Parathyroid adenoma (tissue), 2 donors: ENCODE measurements at regions not wholly inside any gene's neighbourhood (a gene's known extent, or its start where the extent isn't known, plus 50 kb on each side); places are given as distances from the start of the nearest gene placed in this dataset.

Source experiments
- H2AFZ ChIP-seq: fragments of 300-600 bp; sonication (generic); one replicate; pipeline ENCODE4 v1.7.0; 2017; ENCODE audit warnings: antibody characterized with exemption, mild to moderate bottlenecking
- H3K27ac ChIP-seq: fragments of 300-600 bp; sonication (generic); one replicate; pipeline ENCODE4 v1.7.0; 2017
- H3K27me3 ChIP-seq: fragments of 300-600 bp; sonication (generic); one replicate; pipeline ENCODE4 v1.7.0; 2017; ENCODE audit warnings: low read length; ENCODE audit not compliant: control insufficient read depth, insufficient read depth
- H3K36me3 ChIP-seq: fragments of 300-600 bp; sonication (generic); one replicate; pipeline ENCODE4 v1.7.0; 2017; ENCODE audit warnings: low read length; ENCODE audit not compliant: control insufficient read depth, insufficient read depth
- H3K4me1 ChIP-seq: fragments of 300-600 bp; sonication (generic); one replicate; pipeline ENCODE4 v1.7.0; 2017; ENCODE audit warnings: control low read depth
- H3K4me2 ChIP-seq: fragments of 300-600 bp; sonication (generic); one replicate; pipeline ENCODE4 v1.7.0; 2017; ENCODE audit warnings: low read length
- H3K4me3 ChIP-seq: fragments of 300-600 bp; sonication (generic); one replicate; pipeline ENCODE4 v1.7.0; 2017; ENCODE audit warnings: low read depth, low read length
- H3K79me2 ChIP-seq: fragments of 300-600 bp; sonication (generic); one replicate; pipeline ENCODE4 v1.7.0; 2017; ENCODE audit warnings: control low read depth
- H3K9ac ChIP-seq: fragments of 300-600 bp; sonication (generic); one replicate; pipeline ENCODE4 v1.7.0; 2017; ENCODE audit warnings: mild to moderate bottlenecking
- H3K9me3 ChIP-seq: fragments of 300-600 bp; sonication (generic); one replicate; pipeline ENCODE4 v1.7.0; 2017; ENCODE audit warnings: low read length; ENCODE audit not compliant: control insufficient read depth
- CTCF ChIP-seq: fragments of 300-600 bp; sonication (generic); IDR thresholded peaks from one replicate; pipeline ENCODE4 v1.7.0; 2017; ENCODE audit warnings: antibody characterized with exemption, mild to moderate bottlenecking
- donor health status: primary hyperparathyroidism.

- Histone ChIP-seq H3K9ac (no peak overlapping the region), H3K27me3 (no peaks in the 10 kb centered on the region), H2AFZ (no peak overlapping the region), H3K36me3 (no peaks in the 10 kb centered on the region), H3K9me3 (no peaks in the 10 kb centered on the region), H3K4me2 (no peak overlapping the region), H3K4me1 (no peaks in the 10 kb centered on the region), H3K27ac (no peak overlapping the region), H3K4me3 (no peak overlapping the region), H3K79me2 (no peaks in the 10 kb centered on the region)
- TF ChIP-seq CTCF, result no peak
Measured at GRCh38 chr5:60149081-60149480, 255.6 kb upstream of the PDE4D start.

DNA sequence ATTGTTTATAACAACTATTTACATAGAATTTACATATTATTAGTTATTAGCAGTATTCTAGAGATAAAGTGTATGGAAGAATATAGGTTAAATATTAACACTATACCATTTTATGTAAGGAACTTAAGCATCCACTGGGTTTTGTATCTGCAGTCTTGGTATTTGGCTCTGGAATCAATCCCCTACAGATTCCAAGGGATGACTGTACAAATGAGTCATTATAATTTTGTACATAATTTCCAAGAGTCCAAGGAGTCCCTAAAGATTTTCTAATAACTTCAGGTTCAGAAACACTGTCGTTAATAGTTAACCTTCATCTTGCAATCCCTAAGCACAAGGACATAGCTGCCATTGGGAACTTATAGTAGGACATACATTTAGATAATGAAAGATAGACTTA, 254.8 kb upstream of the PDE4D start:
- Histone ChIP-seq H3K4me1 (no peaks in the 10 kb centered on the region), H3K9me3 (no peaks in the 10 kb centered on the region), H2AFZ (no peak overlapping the region), H3K36me3 (no peaks in the 10 kb centered on the region), H3K4me2 (no peak overlapping the region), H3K27me3 (no peaks in the 10 kb centered on the region), H3K9ac (no peak overlapping the region), H3K27ac (no peak overlapping the region), H3K79me2 (no peaks in the 10 kb centered on the region), H3K4me3 (no peak overlapping the region)
- TF ChIP-seq CTCF, result no peak

- no peaks in the 10 kb centered on the region for H3K4me1 ChIP-seq
- no peaks in the 10 kb centered on the region for H3K79me2 ChIP-seq
- no peak overlapping the region for H3K4me3 ChIP-seq
- no peak overlapping the region for H3K27ac ChIP-seq
- H3K9ac ChIP-seq, result no peak overlapping the region
- no peaks in the 10 kb centered on the region for H3K36me3 ChIP-seq
- no peak for TF ChIP-seq CTCF
- H3K9me3 ChIP-seq, result no peaks in the 10 kb centered on the region
- H3K27me3 ChIP-seq, result no peaks in the 10 kb centered on the region
- H2AFZ ChIP-seq, result no peak overlapping the region
- no peak overlapping the region for H3K4me2 ChIP-seq
Measured at GRCh38 chr5:60147791-60148190, 254.3 kb upstream of the PDE4D start.

DNA sequence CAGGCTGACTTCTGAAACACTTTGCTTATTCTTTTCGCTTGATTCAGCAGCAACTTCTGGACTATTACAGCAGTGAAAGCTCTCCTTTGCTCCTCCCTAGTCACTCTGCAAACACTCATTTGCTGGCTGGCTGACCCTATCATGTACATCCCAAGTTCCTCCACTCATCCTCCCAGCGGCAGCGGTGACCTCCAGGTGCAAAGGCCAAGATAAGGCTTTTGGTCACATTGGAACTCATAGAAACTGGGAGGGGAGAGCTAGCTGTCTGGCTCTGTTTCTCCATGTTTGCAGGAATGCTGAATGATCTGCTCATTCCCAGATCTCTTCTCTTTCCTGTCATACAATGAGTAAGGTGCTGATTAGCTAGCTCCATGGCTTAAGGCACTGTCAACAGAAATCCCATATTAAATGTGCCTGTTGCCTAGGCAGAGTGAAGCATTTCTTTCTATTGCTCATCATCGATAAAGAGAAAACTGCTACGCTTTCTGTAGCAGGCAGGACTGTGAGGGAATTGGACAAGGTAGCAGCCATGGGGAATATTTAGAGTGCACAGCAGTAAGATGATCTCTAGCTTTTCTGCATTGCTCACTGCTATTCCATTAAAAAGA, 250.5 kb upstream of the PDE4D start:
- no peaks in the 10 kb centered on the region for H3K36me3 ChIP-seq
- H3K4me3 ChIP-seq, result no peak overlapping the region
- TF ChIP-seq CTCF, result no peak
- no peak overlapping the region for H3K4me2 ChIP-seq
- no peak overlapping the region for H2AFZ ChIP-seq
- H3K79me2 ChIP-seq, result no peaks in the 10 kb centered on the region
- no peak overlapping the region for H3K9ac ChIP-seq
- H3K4me1 ChIP-seq, result no peaks in the 10 kb centered on the region
- H3K27ac ChIP-seq, result no peak overlapping the region
- no peaks in the 10 kb centered on the region for H3K9me3 ChIP-seq
- no peaks in the 10 kb centered on the region for H3K27me3 ChIP-seq

DNA sequence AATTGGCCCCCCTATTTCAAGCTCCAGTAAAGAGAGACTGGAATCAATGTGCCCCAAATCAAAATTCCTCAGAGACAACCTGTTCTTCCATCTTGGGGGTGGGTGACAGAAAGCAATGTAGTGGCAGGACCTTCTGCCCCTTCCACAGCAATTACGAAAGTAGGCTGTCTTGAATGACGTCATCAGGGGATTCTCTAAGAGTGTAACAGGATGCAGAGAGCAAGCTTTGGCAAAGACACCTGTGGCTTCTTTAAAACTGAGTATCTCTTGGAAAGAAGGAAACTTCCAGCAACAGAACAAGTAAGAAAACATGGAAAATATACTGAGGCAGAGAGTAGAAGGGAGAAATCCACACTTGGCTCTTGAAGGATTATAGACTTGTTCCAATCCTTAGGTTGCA, 247.6 kb upstream of the PDE4D start:
- H3K79me2 ChIP-seq, result no peaks in the 10 kb centered on the region
- H3K4me3 ChIP-seq, result no peak overlapping the region

More for the DNA sequence above, 247.6 kb upstream of the PDE4D start:
- Histone ChIP-seq H3K27ac (no peak overlapping the region), H3K36me3 (no peaks in the 10 kb centered on the region), H3K9ac (no peak overlapping the region), H3K9me3 (no peaks in the 10 kb centered on the region), H3K4me1 (no peaks in the 10 kb centered on the region), H3K27me3 (no peaks in the 10 kb centered on the region), H2AFZ (no peak overlapping the region), H3K4me2 (no peak overlapping the region)
- no peak for TF ChIP-seq CTCF
